ENCODE measurements at regions not wholly inside any gene's neighbourhood (a gene's known extent, or its start where the extent isn't known, plus 50 kb on each side); places are given as distances from the start of the nearest gene placed in this dataset.

DNA sequence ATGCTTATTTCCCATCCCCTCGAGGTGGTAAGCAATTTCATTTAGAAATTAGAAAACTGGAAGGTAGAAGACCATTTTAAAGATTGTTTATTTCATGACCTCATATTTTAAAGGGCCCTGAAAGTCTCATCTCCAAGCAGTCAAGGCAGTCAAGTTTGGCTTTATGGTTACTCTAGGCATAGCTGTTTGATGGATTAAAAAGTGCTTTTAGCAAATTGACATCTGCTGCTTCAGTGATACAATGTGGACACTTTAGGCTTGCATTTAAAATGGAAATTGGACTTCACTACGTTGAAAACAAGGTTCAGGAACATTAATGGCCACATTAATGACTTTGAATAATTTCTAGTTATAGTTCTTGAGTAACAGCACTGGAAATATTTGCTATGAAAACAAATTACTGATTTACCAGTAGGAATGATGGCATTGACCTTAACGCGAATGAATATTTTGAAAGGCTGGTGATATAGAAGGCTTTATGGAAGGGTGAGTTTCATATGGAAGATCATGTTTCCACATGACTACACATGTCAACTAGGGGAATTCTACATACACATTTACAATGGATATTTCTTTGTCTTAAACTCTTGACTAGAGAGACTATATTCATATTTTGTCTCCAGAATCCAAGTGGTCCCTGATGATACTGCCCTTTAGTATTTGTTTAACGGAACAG lies 873.5 kb downstream of the JRKL start:
- WGBS, 5 donors, result 70 to 76% (median 71%) methylated on average over 5 of the region's 5 CpGs
- DNase-seq, result no peak
- no peaks in the 10 kb centered on the region for H3K4me1 ChIP-seq
- intact Hi-C loops (cut with DNase I; ENCODE audit: low total_unique reads), result no loop called here
- TF ChIP-seq POLR2AphosphoS5 (IDR thresholded peaks at IDR 0.05) (no peak), POLR2A (IDR thresholded peaks at IDR 0.05) (no peak), CTCF (IDR thresholded peaks at IDR 0.05 in 8 of 11, conservative IDR thresholded peaks at IDR 0.05 in 3 of 11) (no peak)
- H3K4me3 ChIP-seq, result no peak overlapping the region
- H3K9me3 ChIP-seq, result peaks cover 0 to 4% (median 0%) of the 10 kb centered on the region in 8 donors
- no peak overlapping the region for H3K27ac ChIP-seq
- H3K36me3 ChIP-seq, result no peaks in the 10 kb centered on the region
- no peaks in the 10 kb centered on the region for H3K27me3 ChIP-seq (replicated peaks in 1 of 7)

GRCh38 chr11:97269527-97269926 lies 879.7 kb downstream of the JRKL start:
- Histone ChIP-seq H3K36me3 (no peaks in the 10 kb centered on the region), H3K27me3 (replicated peaks in 1 of 7) (no peaks in the 10 kb centered on the region), H3K27ac (no peak overlapping the region), H3K4me1 (no peaks in the 10 kb centered on the region), H3K9me3 (peaks cover 0 to 21% (median 15%) of the 10 kb centered on the region in 8 donors), H3K4me3 (no peak overlapping the region)
- intact Hi-C loops (cut with DNase I; ENCODE audit: low total_unique reads), result no loop called here
- TF ChIP-seq POLR2A (IDR thresholded peaks at IDR 0.05), result no peak
- TF ChIP-seq CTCF (IDR thresholded peaks at IDR 0.05 in 8 of 11, conservative IDR thresholded peaks at IDR 0.05 in 3 of 11), result no peak
- no peak for TF ChIP-seq POLR2AphosphoS5 (IDR thresholded peaks at IDR 0.05)
- DNase-seq, result no peak
- WGBS, 5 donors, result 64 to 77% (median 75%) methylated on average over 4 of the region's 4 CpGs

GRCh38 chr11:97279341-97279740 lies 889.5 kb downstream of the JRKL start:
- Histone ChIP-seq H3K9me3 (peaks cover 0 to 55% (median 21%) of the 10 kb centered on the region in 8 donors), H3K27ac (no peak overlapping the region), H3K4me3 (no peak overlapping the region), H3K27me3 (replicated peaks in 1 of 7) (no peaks in the 10 kb centered on the region), H3K36me3 (no peaks in the 10 kb centered on the region), H3K4me1 (no peaks in the 10 kb centered on the region)
- no peak for DNase-seq
- intact Hi-C loops (cut with DNase I; ENCODE audit: low total_unique reads), result no loop called here
- TF ChIP-seq CTCF (IDR thresholded peaks at IDR 0.05 in 8 of 11, conservative IDR thresholded peaks at IDR 0.05 in 3 of 11) (no peak), POLR2A (IDR thresholded peaks at IDR 0.05) (no peak), POLR2AphosphoS5 (IDR thresholded peaks at IDR 0.05) (no peak)
- 59 to 94% (median 88%) methylated on average over 3 to 4 of the region's 4 CpGs for WGBS, 5 donors

DNA sequence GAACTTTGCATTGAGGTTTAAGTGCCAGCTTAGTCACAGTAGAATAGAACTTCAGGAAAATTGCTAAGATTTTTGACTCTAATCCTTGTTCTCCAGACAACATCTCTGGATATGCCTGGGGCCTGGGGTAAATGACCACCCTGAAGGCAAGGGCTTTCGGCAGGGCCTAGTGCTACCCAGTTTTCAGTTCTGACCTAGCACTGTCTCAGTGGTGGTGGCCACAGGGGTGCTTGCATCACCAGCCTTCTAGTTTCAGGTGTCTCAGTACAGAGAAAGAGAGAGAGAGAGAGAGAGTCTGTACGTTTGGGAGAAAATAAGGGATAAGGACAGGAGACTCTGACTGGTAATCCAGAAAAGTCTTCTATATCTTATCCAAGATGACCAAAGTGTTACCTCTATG lies 890.5 kb downstream of the JRKL start:
- Histone ChIP-seq H3K27me3 (replicated peaks in 1 of 7) (no peaks in the 10 kb centered on the region), H3K4me1 (no peaks in the 10 kb centered on the region), H3K9me3 (peaks cover 0 to 45% (median 11%) of the 10 kb centered on the region in 8 donors), H3K27ac (no peak overlapping the region), H3K4me3 (no peak overlapping the region), H3K36me3 (no peaks in the 10 kb centered on the region)
- TF ChIP-seq CTCF (IDR thresholded peaks at IDR 0.05 in 8 of 11, conservative IDR thresholded peaks at IDR 0.05 in 3 of 11) (no peak), POLR2A (IDR thresholded peaks at IDR 0.05) (no peak), POLR2AphosphoS5 (IDR thresholded peaks at IDR 0.05) (no peak)
- DNase-seq, result no peak
- intact Hi-C loops (cut with DNase I; ENCODE audit: low total_unique reads), result no loop called here
- 63 to 92% (median 77%) methylated on average over 2 of the region's 2 CpGs for whole genome bisulfite sequencing, 5 donors
